Breast epithelium (tissue), 3 donors: ENCODE measurements at regions not wholly inside any gene's neighbourhood (a gene's known extent, or its start where the extent isn't known, plus 50 kb on each side); places are given as distances from the start of the nearest gene placed in this dataset.

Experiments
- CTCF ChIP-seq, 3 donors: fragments of 450-650 bp; IDR thresholded peaks; one replicate each; pipeline ENCODE4 v1.5.1; 2016 to 2017; ENCODE audit warnings: antibody characterized with exemption in 3 of 3, mild to moderate bottlenecking in 3 of 3, moderate library complexity in 3 of 3
- POLR2A ChIP-seq: fragments of 450-650 bp; IDR thresholded peaks from one replicate; pipeline ENCODE4 v1.6.1; 2016; ENCODE audit warnings: antibody characterized with exemption, mild to moderate bottlenecking, moderate library complexity
- POLR2AphosphoS5 ChIP-seq, 3 donors: sonication (generic); formaldehyde crosslinking; IDR thresholded peaks; one replicate each; pipeline ENCODE4 v1.6.1; 2017; ENCODE audit warnings: antibody characterized with exemption in 3 of 3

GRCh38 chr4:104940927-104941326, 205.7 kb upstream of the TET2 start:
- TF ChIP-seq CTCF (IDR thresholded peaks at IDR 0.05) (no peak), POLR2A (no peak), POLR2AphosphoS5 (IDR thresholded peaks at IDR 0.05) (no peak)
